Upper lobe of right lung (tissue), 1 donor: ENCODE measurements at regions not wholly inside any gene's neighbourhood (a gene's known extent, or its start where the extent isn't known, plus 50 kb on each side); places are given as distances from the start of the nearest gene placed in this dataset.
"Not testable (repeated sequence)": the region's sequence is repeated elsewhere in the genome, so short reads cannot be mapped to it uniquely, and the experiment has no call there.

Experiments used
- ATAC-seq: fragments of 200-7000 bp; cut with Tn5 transposase; one replicate; pipeline ENCODE4 v1.9.1; 2020; ENCODE audit warnings: mild to moderate bottlenecking, moderate library complexity
- DNase-seq: peaks from one replicate; pipeline ENCODE4 v3.0.0-alpha.2; 2020
- H3K27ac ChIP-seq: fragments of 200-600 bp; one replicate; pipeline ENCODE4 v1.8.0; 2022
- H3K27me3 ChIP-seq: fragments of 200-600 bp; one replicate; pipeline ENCODE4 v1.8.0; 2022; ENCODE audit warnings: mild to moderate bottlenecking
- H3K36me3 ChIP-seq: fragments of 200-600 bp; one replicate; pipeline ENCODE4 v1.8.0; 2022
- H3K4me1 ChIP-seq: fragments of 200-600 bp; one replicate; pipeline ENCODE4 v1.8.0; 2022
- H3K4me3 ChIP-seq: fragments of 200-600 bp; one replicate; pipeline ENCODE4 v1.8.0; 2022; ENCODE audit warnings: mild to moderate bottlenecking
- H3K9me3 ChIP-seq: fragments of 200-600 bp; one replicate; pipeline ENCODE4 v1.8.0; 2022
- CTCF ChIP-seq: fragments of 200-600 bp; IDR thresholded peaks from one replicate; pipeline ENCODE4 v1.8.0; 2022; ENCODE audit warnings: antibody characterized with exemption
- intact Hi-C: fragments of 100-400 bp; cut with DNase I; formaldehyde crosslinking; loops from one replicate; pipeline ENCODE4 v1.11.0; 2022
- donor health status: DM: no; HTN: yes; CAD: no; lungs with severe emphysema.

- no peak for DNase-seq
- intact Hi-C loops, result no loop called here
- no peaks in the 10 kb centered on the region for H3K9me3 ChIP-seq
Observed at GRCh38 chr10:78438907-78439809, 405.5 kb downstream of the RPS24 start.

GRCh38 chr10:78441010-78441409, 407.3 kb downstream of the RPS24 start:
- Histone ChIP-seq H3K27me3 (no peaks in the 10 kb centered on the region), H3K27ac (no peak overlapping the region)

More at GRCh38 chr10:78438907-78439809, 405.5 kb downstream of the RPS24 start:
- TF ChIP-seq CTCF, result no peak
- H3K27ac ChIP-seq, result no peak overlapping the region
- no peaks in the 10 kb centered on the region for H3K36me3 ChIP-seq
- H3K4me1 ChIP-seq, result no peaks in the 10 kb centered on the region
- H3K27me3 ChIP-seq, result no peaks in the 10 kb centered on the region
- no peak for ATAC-seq
- no peak overlapping the region for H3K4me3 ChIP-seq

GRCh38 chr10:78441694-78442093, 408.0 kb downstream of the RPS24 start:
- Histone ChIP-seq H3K9me3 (no peaks in the 10 kb centered on the region), H3K27ac (no peak overlapping the region), H3K36me3 (no peaks in the 10 kb centered on the region), H3K4me3 (no peak overlapping the region), H3K27me3 (no peaks in the 10 kb centered on the region), H3K4me1 (no peaks in the 10 kb centered on the region)
- no peak for DNase-seq
- ATAC-seq, result no peak
- no peak for TF ChIP-seq CTCF
- intact Hi-C loops, result no loop called here

More at GRCh38 chr10:78441010-78441409, 407.3 kb downstream of the RPS24 start:
- Histone ChIP-seq H3K4me3 (no peak overlapping the region), H3K36me3 (no peaks in the 10 kb centered on the region), H3K4me1 (no peaks in the 10 kb centered on the region), H3K9me3 (no peaks in the 10 kb centered on the region)
- intact Hi-C loops, result no loop called here
- no peak for DNase-seq
- TF ChIP-seq CTCF, result no peak
- ATAC-seq, result no peak

- no peak overlapping the region for H3K4me3 ChIP-seq
- TF ChIP-seq CTCF, result no peak
- H3K9me3 ChIP-seq, result no peaks in the 10 kb centered on the region
- H3K36me3 ChIP-seq, result no peaks in the 10 kb centered on the region
- ATAC-seq (peak; percentile 16), DNase-seq (no peak)
- no peaks in the 10 kb centered on the region for H3K4me1 ChIP-seq
- H3K27me3 ChIP-seq, result no peaks in the 10 kb centered on the region
- H3K27ac ChIP-seq, result no peak overlapping the region
- intact Hi-C loops, result no loop called here
Observed at GRCh38 chr10:78442836-78443550, 409.3 kb downstream of the RPS24 start.

GRCh38 chr10:78443900-78444571, 410.4 kb downstream of the RPS24 start:
- no peak for TF ChIP-seq CTCF
- DNase-seq (no peak), ATAC-seq (no peak)
- Histone ChIP-seq H3K27me3 (no peaks in the 10 kb centered on the region), H3K4me1 (no peaks in the 10 kb centered on the region), H3K27ac (no peak overlapping the region), H3K36me3 (no peaks in the 10 kb centered on the region), H3K9me3 (no peaks in the 10 kb centered on the region), H3K4me3 (no peak overlapping the region)
- intact Hi-C loops, result no loop called here

- H3K4me3 ChIP-seq, H3K9me3 ChIP-seq, H3K27ac ChIP-seq, H3K36me3 ChIP-seq, ATAC-seq, intact Hi-C loops, H3K27me3 ChIP-seq, H3K4me1 ChIP-seq, DNase-seq: not testable (repeated sequence)
Observed at GRCh38 chr10:78444741-78445140, 411.1 kb downstream of the RPS24 start.
